ENCODE measurements at regions not wholly inside any gene's neighbourhood (a gene's known extent, or its start where the extent isn't known, plus 50 kb on each side); places are given as distances from the start of the nearest gene placed in this dataset.

DNA sequence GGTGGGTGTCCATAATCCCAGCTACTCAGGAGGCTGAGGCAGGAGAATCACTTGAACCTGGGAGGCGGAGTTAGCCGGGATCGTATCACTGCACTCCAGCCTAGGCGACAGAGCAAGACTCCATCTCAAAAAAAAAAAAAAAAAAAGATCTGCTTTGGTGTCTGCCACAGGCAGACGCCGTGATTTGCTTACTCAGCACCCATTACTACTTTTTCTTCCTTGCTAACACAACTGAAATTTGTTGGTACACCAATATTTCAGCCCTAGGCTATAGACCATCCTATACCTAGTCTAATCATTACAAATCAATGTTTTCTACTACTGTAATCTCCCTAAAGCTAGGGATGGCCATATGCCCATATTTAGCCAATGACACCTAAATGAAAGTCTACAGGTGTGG lies 53.5 kb upstream of the PARD3 start:
- TF ChIP-seq, protein P1, sequence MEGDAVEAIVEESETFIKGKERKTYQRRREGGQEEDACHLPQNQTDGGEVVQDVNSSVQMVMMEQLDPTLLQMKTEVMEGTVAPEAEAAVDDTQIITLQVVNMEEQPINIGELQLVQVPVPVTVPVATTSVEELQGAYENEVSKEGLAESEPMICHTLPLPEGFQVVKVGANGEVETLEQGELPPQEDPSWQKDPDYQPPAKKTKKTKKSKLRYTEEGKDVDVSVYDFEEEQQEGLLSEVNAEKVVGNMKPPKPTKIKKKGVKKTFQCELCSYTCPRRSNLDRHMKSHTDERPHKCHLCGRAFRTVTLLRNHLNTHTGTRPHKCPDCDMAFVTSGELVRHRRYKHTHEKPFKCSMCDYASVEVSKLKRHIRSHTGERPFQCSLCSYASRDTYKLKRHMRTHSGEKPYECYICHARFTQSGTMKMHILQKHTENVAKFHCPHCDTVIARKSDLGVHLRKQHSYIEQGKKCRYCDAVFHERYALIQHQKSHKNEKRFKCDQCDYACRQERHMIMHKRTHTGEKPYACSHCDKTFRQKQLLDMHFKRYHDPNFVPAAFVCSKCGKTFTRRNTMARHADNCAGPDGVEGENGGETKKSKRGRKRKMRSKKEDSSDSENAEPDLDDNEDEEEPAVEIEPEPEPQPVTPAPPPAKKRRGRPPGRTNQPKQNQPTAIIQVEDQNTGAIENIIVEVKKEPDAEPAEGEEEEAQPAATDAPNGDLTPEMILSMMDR (IDR thresholded peaks at IDR 0.05): no peak
- no peak for TF ChIP-seq EZH2 (IDR thresholded peaks at IDR 0.05; ENCODE audit: borderline replicate concordance, insufficient read depth, low read depth, low read length, poor library complexity, severe bottlenecking)

Data from B cell (primary cell).